HCT116 (cell line): ENCODE measurements at regions not wholly inside any gene's neighbourhood (a gene's known extent, or its start where the extent isn't known, plus 50 kb on each side); places are given as distances from the start of the nearest gene placed in this dataset.

ENCODE experiments used
- ATAC-seq: fragments of 200-7000 bp; cut with Tn5 transposase; 2 replicates; pipeline ENCODE4 v1.9.1; 2020; ENCODE audit warnings: mild to moderate bottlenecking, moderate library complexity
- BruUV-seq: library from RNA; stranded (reverse); fragments of 400-500 nt; replicated peaks from 2 replicates; lab custom pipeline; 2021; lab: Mats Ljungman, UMichigan
- CTCF ChIA-PET: fragments of 300-600 bp; sonication (Branson Sonifier 250); formaldehyde crosslinking; loops from one replicate; lab custom pipeline; 2021; ENCODE audit warnings: antibody characterized with exemption; lab: Charles Lee
- POLR2A ChIA-PET: fragments of 300-600, 350-600 bp; sonication (Branson Sonifier 250); formaldehyde crosslinking; loops from one replicate; lab custom pipeline; 2021; ENCODE audit warnings: antibody characterized with exemption; lab: Charles Lee
- RAD21 ChIA-PET, 2 experiments: fragments of 300-600 bp; sonication (Branson Sonifier 250); formaldehyde crosslinking; loops; one replicate each; lab custom pipeline; 2023; ENCODE audit warnings: low total read pairs in 2 of 2; ENCODE audit not compliant: uncharacterized antibody in 2 of 2, unreplicated experiment in 2 of 2, low non-redundant PET in 1 of 2; lab: Charles Lee
- DNase-seq: peaks from one replicate; pipeline ENCODE4 v3.0.0-alpha.2; 2010; ENCODE audit warnings: low read depth, low spot score
- H2AFZ ChIP-seq: fragments of 200-600 bp; shearing (Covaris generic), sonication (generic); 2 replicates; pipeline ENCODE4 v1.6.1; 2017; ENCODE audit warnings: low read depth, mixed run types, mixed read lengths, antibody characterized with exemption, low read length; ENCODE audit not compliant: poor library complexity, severe bottlenecking
- H3K27ac ChIP-seq: 2 replicates; pipeline ENCODE4 v1.5.1; 2012; ENCODE audit warnings: low read depth, low read length
- H3K27me3 ChIP-seq: fragments of 200-600 bp; sonication (generic); 2 replicates; pipeline ENCODE4 v1.6.1; 2016; ENCODE audit warnings: mixed run types, low read length, mixed read lengths; ENCODE audit not compliant: insufficient read depth
- H3K36me3 ChIP-seq, 2 experiments: fragments of 200-500 bp in 1 of 2; fragments of 200-600 bp in 1 of 2; sonication (Bioruptor generic) in 1 of 2; sonication (generic) in 1 of 2; 2 replicates each; pipeline versions ENCODE4 v1.5.1 to v1.6.1; 2014 to 2016; ENCODE audit warnings: low read length in 2 of 2, inconsistent platforms in 1 of 2, mixed read lengths in 1 of 2, mixed run types in 1 of 2; ENCODE audit not compliant: insufficient read depth in 2 of 2, control insufficient read depth in 1 of 2
- H3K4me1 ChIP-seq, 2 experiments: fragments of 200-600 bp in 1 of 2; sonication (generic) in 1 of 2; 2 replicates each; pipeline versions ENCODE4 v1.5.1 to v1.6.1; 2012 to 2017; ENCODE audit warnings: low read length in 2 of 2, inconsistent platforms in 1 of 2, mild to moderate bottlenecking in 1 of 2, mixed read lengths in 1 of 2, mixed run types in 1 of 2, moderate library complexity in 1 of 2; ENCODE audit not compliant: insufficient read depth in 2 of 2, control insufficient read depth in 1 of 2
- H3K4me2 ChIP-seq: fragments of 200-600 bp; sonication (generic); 2 replicates; pipeline ENCODE4 v1.6.1; 2017; ENCODE audit warnings: mixed run types, low read length, mixed read lengths
- H3K4me3 ChIP-seq, 2 experiments: fragments of 200-600 bp in 1 of 2; sonication (generic) in 1 of 2; replicated peaks in 1 of 2; 2 replicates each; pipeline ENCODE4 v1.5.1; 2011 to 2016; ENCODE audit warnings: low read length in 2 of 2, control low read depth in 1 of 2, low read depth in 1 of 2, mild to moderate bottlenecking in 1 of 2, mixed read lengths in 1 of 2, mixed run types in 1 of 2
- H3K79me2 ChIP-seq: fragments of 200-600 bp; sonication (generic); 2 replicates; pipeline ENCODE4 v1.6.1; 2017; ENCODE audit warnings: mild to moderate bottlenecking, mixed run types, low read length, moderate library complexity, mixed read lengths; ENCODE audit not compliant: insufficient read depth
- H3K9ac ChIP-seq: fragments of 200-600 bp; sonication (generic); 2 replicates; pipeline ENCODE4 v1.6.1; 2016; ENCODE audit warnings: low read length, mixed read lengths
- H3K9me2 ChIP-seq: fragments of 200-600 bp; sonication (generic), shearing (Covaris generic); 2 replicates; pipeline ENCODE4 v1.6.1; 2017; ENCODE audit warnings: mixed run types, mild to moderate bottlenecking, moderate library complexity; ENCODE audit not compliant: insufficient read depth
- H3K9me3 ChIP-seq, 2 experiments: fragments of 200-500 bp in 1 of 2; fragments of 200-600 bp in 1 of 2; sonication (Bioruptor generic) in 1 of 2; sonication (generic) in 1 of 2; 2 replicates each; pipeline ENCODE4 v1.6.1; 2014 to 2017; ENCODE audit warnings: low read length in 2 of 2, mixed read lengths in 2 of 2, inconsistent platforms in 1 of 2, low read depth in 1 of 2, mild to moderate bottlenecking in 1 of 2, mixed run types in 1 of 2, moderate library complexity in 1 of 2; ENCODE audit not compliant: control insufficient read depth in 1 of 2, insufficient read depth in 1 of 2
- H4K20me1 ChIP-seq: fragments of 200-600 bp; sonication (generic), shearing (Covaris generic); 2 replicates; pipeline ENCODE4 v1.6.1; 2017; ENCODE audit warnings: mixed run types, mild to moderate bottlenecking, moderate library complexity; ENCODE audit not compliant: insufficient read depth
- ATF3 ChIP-seq: IDR thresholded peaks from 2 replicates; pipeline ENCODE4 v1.6.1; 2012
- CBX3 ChIP-seq: IDR thresholded peaks from 2 replicates; pipeline ENCODE4 v1.6.1; 2012; ENCODE audit warnings: low read depth
- CEBPB ChIP-seq: IDR thresholded peaks from 2 replicates; pipeline ENCODE4 v1.6.1; 2012; ENCODE audit warnings: low read depth
- ELF1 ChIP-seq: IDR thresholded peaks from 2 replicates; pipeline ENCODE4 v1.6.1; 2012; ENCODE audit warnings: low read depth, borderline replicate concordance
- EZH2 ChIP-seq: fragments of 200-600 bp; sonication (generic); IDR thresholded peaks from 2 replicates; pipeline ENCODE4 v1.6.1; 2017; ENCODE audit warnings: antibody characterized with exemption, mixed run types
- EZH2phosphoT487 ChIP-seq: fragments of 200-600 bp; IDR thresholded peaks from 2 replicates; pipeline ENCODE4 v1.6.1; 2018; ENCODE audit warnings: antibody characterized with exemption, borderline replicate concordance
- FOSL1 ChIP-seq: IDR thresholded peaks from 2 replicates; pipeline ENCODE4 v1.6.1; 2012; ENCODE audit warnings: low read depth
- JUND ChIP-seq: IDR thresholded peaks from 2 replicates; pipeline ENCODE4 v1.6.1; 2012
- MAX ChIP-seq: IDR thresholded peaks from 2 replicates; pipeline ENCODE4 v1.6.1; 2012
- POLR2A ChIP-seq: IDR thresholded peaks from 2 replicates; pipeline ENCODE4 v1.7.0; 2011; ENCODE audit warnings: borderline replicate concordance; ENCODE audit not compliant: insufficient read depth, insufficient read length; ENCODE audit errors: extremely low read depth
- POLR2AphosphoS5 ChIP-seq: IDR thresholded peaks from 2 replicates; pipeline ENCODE4 v1.6.1; 2011; ENCODE audit warnings: mild to moderate bottlenecking, low read depth, low read length, moderate library complexity
- RAD21 ChIP-seq: IDR thresholded peaks from 2 replicates; pipeline ENCODE4 v1.6.1; 2012; ENCODE audit warnings: low read depth, mild to moderate bottlenecking
- SP1 ChIP-seq: IDR thresholded peaks from 2 replicates; pipeline ENCODE4 v1.6.1; 2012; ENCODE audit warnings: low read depth
- TCF7L2 ChIP-seq: IDR thresholded peaks from 2 replicates; pipeline ENCODE4 v1.7.0; 2011; ENCODE audit warnings: borderline replicate concordance, inconsistent platforms; ENCODE audit not compliant: insufficient read depth, insufficient read length; ENCODE audit errors: extremely low read depth
- YY1 ChIP-seq: IDR thresholded peaks from 2 replicates; pipeline ENCODE4 v1.6.1; 2011; ENCODE audit warnings: low read length, low read depth, moderate library complexity, mild to moderate bottlenecking; ENCODE audit not compliant: insufficient replicate concordance; ENCODE audit errors: extremely low read depth
- ZNF274 ChIP-seq: fragments of 200-500 bp; sonication (Bioruptor generic); IDR thresholded peaks from 2 replicates; pipeline ENCODE4 v1.6.1; 2014; ENCODE audit warnings: mild to moderate bottlenecking, low read depth, low read length, inconsistent platforms
- intact Hi-C: fragments of 100-400 bp; cut with micrococcal nuclease; formaldehyde crosslinking; loops from 2 replicates; pipeline ENCODE4 v1.10.0; 2022
- TF ChIP-seq, protein P1 (sequence below), 3 experiments: fragments of 200-600 bp in 1 of 3; sonication (generic) in 1 of 3; IDR thresholded peaks in 2 of 3; conservative IDR thresholded peaks in 1 of 3; 2 replicates each; pipeline ENCODE4 v1.5.1; 2012 to 2017; ENCODE audit warnings: low read depth in 2 of 3, low read length in 2 of 3, antibody characterized with exemption in 1 of 3, borderline replicate concordance in 1 of 3, control low read depth in 1 of 3, mild to moderate bottlenecking in 1 of 3, mixed read lengths in 1 of 3, mixed run types in 1 of 3, moderate library complexity in 1 of 3; ENCODE audit not compliant: insufficient read depth in 1 of 3

DNA sequence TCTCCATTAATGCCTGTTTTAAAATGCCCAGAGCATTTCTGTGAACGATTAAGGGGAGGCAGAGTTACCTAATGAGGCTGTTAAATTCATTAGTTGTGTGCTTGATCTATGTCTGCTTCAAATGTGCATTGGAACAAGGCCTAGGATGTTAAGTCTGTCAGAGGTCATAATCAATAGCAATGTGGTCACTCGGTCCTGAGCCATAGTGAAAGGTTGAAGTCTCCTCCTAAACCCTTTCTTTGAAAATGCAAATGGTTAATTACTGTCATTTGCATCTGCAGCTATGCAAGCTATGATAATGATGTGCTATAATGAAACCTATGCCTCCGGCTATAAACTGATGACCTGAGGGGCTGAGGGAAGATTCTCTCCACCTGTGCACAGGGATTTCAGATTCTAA lies 114.2 kb upstream of the NR5A2 start:
- no peak overlapping the region for H3K4me2 ChIP-seq
- no peaks in the 10 kb centered on the region for H4K20me1 ChIP-seq
- H3K27me3 ChIP-seq = no peaks in the 10 kb centered on the region
- no peak overlapping the region for H3K4me3 ChIP-seq
- DNase-seq (no peak), ATAC-seq (no peak)
- intact Hi-C loops = no loop called here
- CTCF ChIA-PET = no interaction called here
- no peak overlapping the region for H3K9ac ChIP-seq
- no peaks in the 10 kb centered on the region for H3K36me3 ChIP-seq
- no peak overlapping the region for H2AFZ ChIP-seq
- no peak for TF ChIP-seq SP1
- no peak for TF ChIP-seq TCF7L2
- no peak for TF ChIP-seq ATF3
- TF ChIP-seq POLR2AphosphoS5 = no peak
- TF ChIP-seq POLR2A = no peak
- no peak for TF ChIP-seq YY1
- no peak for TF ChIP-seq CBX3
- TF ChIP-seq FOSL1 = no peak
- no peak for TF ChIP-seq ELF1
- TF ChIP-seq RAD21 = no peak
- no peaks in the 10 kb centered on the region for H3K79me2 ChIP-seq
- no peak overlapping the region for H3K27ac ChIP-seq
- POLR2A ChIA-PET = no interaction called here
- H3K4me1 ChIP-seq = peaks cover 0 to 6% of the 10 kb centered on the region in 2 experiments; a peak in 1 of 4 replicates
- H3K9me2 ChIP-seq = no peaks in the 10 kb centered on the region
- BruUV-seq = no TSS peak
- RAD21 ChIA-PET = no interaction called here
- H3K9me3 ChIP-seq = no peaks in the 10 kb centered on the region

DNA sequence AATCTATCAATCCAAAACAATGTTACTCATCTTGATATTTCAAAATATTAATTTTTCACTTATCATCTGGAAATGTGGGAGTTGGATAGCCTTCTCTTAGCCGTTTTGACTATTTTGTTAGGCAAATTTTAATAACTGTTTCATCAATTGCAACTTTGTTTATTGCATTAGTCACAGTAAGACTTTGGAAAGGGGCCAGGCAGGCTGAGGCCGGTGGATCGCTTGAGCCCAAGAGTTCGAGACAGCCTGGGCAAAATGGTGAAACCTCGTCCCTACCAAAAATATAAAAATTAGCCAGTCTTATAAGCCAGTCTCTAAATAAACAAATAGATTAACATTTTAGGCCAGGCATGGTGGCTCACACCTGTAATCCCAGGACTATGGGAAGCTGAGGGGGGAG lies 113.0 kb upstream of the NR5A2 start:
- POLR2A ChIA-PET = no interaction called here
- Histone ChIP-seq H3K9ac (no peak overlapping the region), H3K4me1 (no peaks in the 10 kb centered on the region), H4K20me1 (no peaks in the 10 kb centered on the region), H3K4me3 (no peak overlapping the region), H3K9me3 (no peaks in the 10 kb centered on the region), H3K4me2 (no peak overlapping the region), H3K27me3 (no peaks in the 10 kb centered on the region), H3K27ac (no peak overlapping the region), H2AFZ (no peak overlapping the region), H3K9me2 (no peaks in the 10 kb centered on the region), H3K36me3 (no peaks in the 10 kb centered on the region), H3K79me2 (no peaks in the 10 kb centered on the region)
- TF ChIP-seq EZH2phosphoT487 (no peak), JUND (no peak), CEBPB (no peak), ZNF274 (no peak), FOSL1 (no peak), RAD21 (no peak), CBX3 (no peak), SP1 (no peak), EZH2 (no peak), ATF3 (no peak), MAX (no peak)
- TF ChIP-seq, protein P1, sequence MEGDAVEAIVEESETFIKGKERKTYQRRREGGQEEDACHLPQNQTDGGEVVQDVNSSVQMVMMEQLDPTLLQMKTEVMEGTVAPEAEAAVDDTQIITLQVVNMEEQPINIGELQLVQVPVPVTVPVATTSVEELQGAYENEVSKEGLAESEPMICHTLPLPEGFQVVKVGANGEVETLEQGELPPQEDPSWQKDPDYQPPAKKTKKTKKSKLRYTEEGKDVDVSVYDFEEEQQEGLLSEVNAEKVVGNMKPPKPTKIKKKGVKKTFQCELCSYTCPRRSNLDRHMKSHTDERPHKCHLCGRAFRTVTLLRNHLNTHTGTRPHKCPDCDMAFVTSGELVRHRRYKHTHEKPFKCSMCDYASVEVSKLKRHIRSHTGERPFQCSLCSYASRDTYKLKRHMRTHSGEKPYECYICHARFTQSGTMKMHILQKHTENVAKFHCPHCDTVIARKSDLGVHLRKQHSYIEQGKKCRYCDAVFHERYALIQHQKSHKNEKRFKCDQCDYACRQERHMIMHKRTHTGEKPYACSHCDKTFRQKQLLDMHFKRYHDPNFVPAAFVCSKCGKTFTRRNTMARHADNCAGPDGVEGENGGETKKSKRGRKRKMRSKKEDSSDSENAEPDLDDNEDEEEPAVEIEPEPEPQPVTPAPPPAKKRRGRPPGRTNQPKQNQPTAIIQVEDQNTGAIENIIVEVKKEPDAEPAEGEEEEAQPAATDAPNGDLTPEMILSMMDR (IDR thresholded peaks at IDR 0.05 in 2 of 3, conservative IDR thresholded peaks at IDR 0.05 in 1 of 3; ENCODE audit: borderline replicate concordance in 1 of 3, insufficient read depth in 1 of 3, low read depth in 2 of 3, low read length in 2 of 3) = no peak
- intact Hi-C loops = no loop called here
- no TSS peak for BruUV-seq
- RAD21 ChIA-PET = no interaction called here
- ATAC-seq (no peak), DNase-seq (no peak)
- CTCF ChIA-PET = no interaction called here
